Testis (tissue), 2 donors: ENCODE measurements at regions not wholly inside any gene's neighbourhood (a gene's known extent, or its start where the extent isn't known, plus 50 kb on each side); places are given as distances from the start of the nearest gene placed in this dataset.

Source experiments
- CTCF ChIP-seq, 3 experiments: fragments of 450-650 bp in 2 of 3; fragments of 200-600 bp in 1 of 3; sonication (generic) in 1 of 3; IDR thresholded peaks; one replicate each; pipeline ENCODE4 v1.5.1; 2016 to 2019; ENCODE audit warnings: antibody characterized with exemption in 3 of 3, mild to moderate bottlenecking in 2 of 3, moderate library complexity in 1 of 3
- POLR2A ChIP-seq: fragments of 450-650 bp; IDR thresholded peaks from one replicate; pipeline ENCODE4 v1.6.1; 2017; ENCODE audit warnings: antibody characterized with exemption, mild to moderate bottlenecking, moderate library complexity

GRCh38 chr12:30818562-30818961, 63.8 kb upstream of the CAPRIN2 start:
- no peak for TF ChIP-seq POLR2A
- TF ChIP-seq CTCF (IDR thresholded peaks at IDR 0.05): no peak
